Panc1 (cell line): ENCODE measurements at regions not wholly inside any gene's neighbourhood (a gene's known extent, or its start where the extent isn't known, plus 50 kb on each side); places are given as distances from the start of the nearest gene placed in this dataset.

Experiments used
- ATAC-seq: fragments of 200-7000 bp; cut with Tn5 transposase; 2 replicates; pipeline ENCODE4 v1.9.1; 2020; ENCODE audit warnings: mild to moderate bottlenecking, moderate library complexity
- BruUV-seq: library from RNA; stranded (reverse); fragments of 400-500 nt; replicated peaks from 2 replicates; lab custom pipeline; 2021; lab: Mats Ljungman, UMichigan
- CTCF ChIA-PET: fragments of 300-600 bp; sonication (Branson Sonifier 250); formaldehyde crosslinking; loops from one replicate; lab custom pipeline; 2022; ENCODE audit warnings: antibody characterized with exemption; lab: Charles Lee
- POLR2A ChIA-PET: fragments of 300-600 bp; sonication (Branson Sonifier 250); formaldehyde crosslinking; loops from one replicate; lab custom pipeline; 2022; ENCODE audit warnings: antibody characterized with exemption; lab: Charles Lee
- DNase-seq: peaks from one replicate; pipeline ENCODE4 v3.0.0-alpha.2; 2010; ENCODE audit warnings: low read depth, low spot score
- H3K27ac ChIP-seq: 2 replicates; pipeline ENCODE4 v1.5.1; 2011; ENCODE audit warnings: mild to moderate bottlenecking, low read length, inconsistent platforms
- H3K27me3 ChIP-seq: fragments of 200-500 bp; sonication (Bioruptor generic); 2 replicates; pipeline ENCODE4 v1.6.0; 2014; ENCODE audit warnings: low read length, inconsistent platforms; ENCODE audit not compliant: control insufficient read depth, insufficient read depth
- H3K36me3 ChIP-seq: fragments of 200-500 bp; sonication (Bioruptor generic); 2 replicates; pipeline ENCODE4 v1.5.1; 2014; ENCODE audit warnings: inconsistent platforms, mild to moderate bottlenecking, low read length, moderate library complexity; ENCODE audit not compliant: control insufficient read depth, insufficient read depth
- H3K4me1 ChIP-seq: 2 replicates; pipeline ENCODE4 v1.5.1; 2011; ENCODE audit warnings: inconsistent platforms, mild to moderate bottlenecking, low read length, moderate library complexity; ENCODE audit not compliant: control insufficient read depth, insufficient read depth
- H3K4me3 ChIP-seq, 2 experiments: 2 replicates each; pipeline ENCODE4 v1.5.1; 2011 to 2012; ENCODE audit warnings: low read depth in 2 of 2, low read length in 2 of 2, mild to moderate bottlenecking in 2 of 2, inconsistent platforms in 1 of 2, moderate library complexity in 1 of 2
- H3K9me3 ChIP-seq: fragments of 200-500 bp; sonication (Bioruptor generic); 2 replicates; pipeline ENCODE4 v1.5.1; 2014; ENCODE audit warnings: low read depth, mild to moderate bottlenecking, inconsistent platforms, low read length, moderate library complexity; ENCODE audit not compliant: control insufficient read depth, insufficient read depth
- CTCF ChIP-seq: fragments of 450-650 bp; IDR thresholded peaks from 2 replicates; pipeline ENCODE4 v1.5.1; 2017; ENCODE audit warnings: mild to moderate bottlenecking
- POLR2AphosphoS5 ChIP-seq: IDR thresholded peaks from 2 replicates; pipeline ENCODE4 v1.6.1; 2012; ENCODE audit warnings: mild to moderate bottlenecking, low read depth, low read length, moderate library complexity
- REST ChIP-seq, 2 experiments: IDR thresholded peaks; 2 replicates each; pipeline ENCODE4 v1.6.1; 2011 to 2012; ENCODE audit warnings: low read depth in 2 of 2, control low read depth in 1 of 2, low read length in 1 of 2, mild to moderate bottlenecking in 1 of 2, moderate library complexity in 1 of 2; ENCODE audit not compliant: insufficient read depth in 1 of 2
- SIN3A ChIP-seq: IDR thresholded peaks from 2 replicates; pipeline ENCODE4 v1.6.1; 2012; ENCODE audit warnings: low read depth, mild to moderate bottlenecking, low read length, moderate library complexity, borderline replicate concordance; ENCODE audit not compliant: insufficient read depth
- TCF7L2 ChIP-seq: IDR thresholded peaks from 2 replicates; pipeline ENCODE4 v1.6.1; 2011; ENCODE audit warnings: mild to moderate bottlenecking, low read depth, low read length, inconsistent platforms
- in situ Hi-C: cut with HindIII; loops from 2 replicates; pipeline ENCODE4 v1.10.0; 2016; ENCODE audit warnings: low sequenced_read_pairs, low pct_unique_long_range_greater_than_20kb
- intact Hi-C: fragments of 100-400 bp; cut with micrococcal nuclease; formaldehyde crosslinking; loops from one replicate; pipeline ENCODE4 v1.10.0; 2022; ENCODE audit not compliant: unreplicated experiment

GRCh38 chr16:5640883-5641282 lies 543.3 kb upstream of the EEF2KMT start:
- ATAC-seq (no peak), DNase-seq (no peak)
- TF ChIP-seq POLR2AphosphoS5 (no peak), SIN3A (no peak), REST (IDR thresholded peaks at IDR 0.05; ENCODE audit: insufficient read depth in 1 of 2, low read depth in 2 of 2, low read length in 1 of 2) (no peak)
- Histone ChIP-seq H3K36me3 (no peaks in the 10 kb centered on the region), H3K9me3 (no peaks in the 10 kb centered on the region), H3K4me1 (no peaks in the 10 kb centered on the region), H3K27ac (no peak overlapping the region), H3K27me3 (peaks cover 3% of the 10 kb centered on the region; the same call in 1 of the 2 replicates), H3K4me3 (no peak overlapping the region)
- in situ Hi-C loops (no loop called here), intact Hi-C loops (no loop called here)
- no TSS peak for BruUV-seq
- ChIA-PET CTCF (no interaction called here), POLR2A (no interaction called here)

- no peak for TF ChIP-seq REST (IDR thresholded peaks at IDR 0.05; ENCODE audit: insufficient read depth in 1 of 2, low read depth in 2 of 2, low read length in 1 of 2)
- no peak for TF ChIP-seq POLR2AphosphoS5
- TF ChIP-seq TCF7L2: no peak
- TF ChIP-seq SIN3A: no peak
- TF ChIP-seq CTCF: no peak
- no TSS peak for BruUV-seq
- ATAC-seq: no peak
- peaks cover 2% of the 10 kb centered on the region; the same call in 1 of the 2 replicates for H3K27me3 ChIP-seq
- H3K36me3 ChIP-seq: no peaks in the 10 kb centered on the region
- ChIA-PET CTCF (no interaction called here), POLR2A (no interaction called here)
- H3K4me1 ChIP-seq: no peaks in the 10 kb centered on the region
- no peak overlapping the region for H3K4me3 ChIP-seq
- in situ Hi-C loops (no loop called here), intact Hi-C loops (no loop called here)
- no peak for DNase-seq
- H3K9me3 ChIP-seq: no peaks in the 10 kb centered on the region
- no peak overlapping the region for H3K27ac ChIP-seq
Measured at GRCh38 chr16:5639531-5639930, 541.9 kb upstream of the EEF2KMT start.
